DMS 273 treated with DMSO at 0.1 percent for 48 hours (cell line): ENCODE measurements at regions not wholly inside any gene's neighbourhood (a gene's known extent, or its start where the extent isn't known, plus 50 kb on each side); places are given as distances from the start of the nearest gene placed in this dataset.
"Not testable (repeated sequence)": the region's sequence is repeated elsewhere in the genome, so short reads cannot be mapped to it uniquely, and the experiment has no call there.

ENCODE experiments used
- DNase-seq: peaks from one replicate; lab custom pipeline; 2025; lab: John Stamatoyannopoulos, UW

- DNase-seq: no peak
Measured at GRCh38 chr3:178097576-178097975, 438.7 kb upstream of the KCNMB2 start.

- no peak for DNase-seq
Measured at GRCh38 chr3:178099274-178099673, 437.0 kb upstream of the KCNMB2 start.

GRCh38 chr3:178099862-178100261, 436.4 kb upstream of the KCNMB2 start:
- no peak for DNase-seq

GRCh38 chr3:178100908-178101307, 435.3 kb upstream of the KCNMB2 start:
- DNase-seq: no peak

GRCh38 chr3:178103140-178103539, 433.1 kb upstream of the KCNMB2 start:
- no peak for DNase-seq

GRCh38 chr3:178107804-178108203, 428.4 kb upstream of the KCNMB2 start:
- DNase-seq: no peak

- no peak for DNase-seq
Measured at GRCh38 chr3:178109691-178110090, 426.5 kb upstream of the KCNMB2 start.

- no peak for DNase-seq
Measured at GRCh38 chr3:178112134-178112533, 424.1 kb upstream of the KCNMB2 start.

GRCh38 chr3:178112552-178112951, 423.7 kb upstream of the KCNMB2 start:
- not testable (repeated sequence) for DNase-seq

- no peak for DNase-seq
Measured at GRCh38 chr3:178117641-178118040, 418.6 kb upstream of the KCNMB2 start.

GRCh38 chr3:178119608-178120295, 416.5 kb upstream of the KCNMB2 start:
- DNase-seq: not testable (repeated sequence)

- no peak for DNase-seq
Measured at GRCh38 chr3:178120367-178120766, 415.9 kb upstream of the KCNMB2 start.

- no peak for DNase-seq
Measured at GRCh38 chr3:178126686-178127085, 409.6 kb upstream of the KCNMB2 start.

- DNase-seq: no peak
Measured at GRCh38 chr3:178127221-178127620, 409.0 kb upstream of the KCNMB2 start.

GRCh38 chr3:178129109-178129508, 407.1 kb upstream of the KCNMB2 start:
- no peak for DNase-seq

GRCh38 chr3:178131801-178132200, 404.4 kb upstream of the KCNMB2 start:
- DNase-seq: no peak

GRCh38 chr3:178137206-178137605, 399.0 kb upstream of the KCNMB2 start:
- no peak for DNase-seq

- no peak for DNase-seq
Measured at GRCh38 chr3:178137831-178138230, 398.4 kb upstream of the KCNMB2 start.

GRCh38 chr3:178139116-178139515, 397.1 kb upstream of the KCNMB2 start:
- peak; percentile 59 for DNase-seq

GRCh38 chr3:178140531-178141304, 395.5 kb upstream of the KCNMB2 start:
- DNase-seq: no peak

GRCh38 chr3:178141305-178141684, 394.9 kb upstream of the KCNMB2 start:
- DNase-seq: not testable (repeated sequence)

GRCh38 chr3:178146406-178146831, 389.8 kb upstream of the KCNMB2 start:
- DNase-seq: no peak

- DNase-seq: no peak
Measured at GRCh38 chr3:178147001-178147400, 389.2 kb upstream of the KCNMB2 start.
